ENCODE measurements at regions not wholly inside any gene's neighbourhood (a gene's known extent, or its start where the extent isn't known, plus 50 kb on each side); places are given as distances from the start of the nearest gene placed in this dataset.

GRCh38 chr10:25076506-25077177 is 60.2 kb downstream of the THNSL1 start:
- TF ChIP-seq EZH2 (IDR thresholded peaks at IDR 0.05; ENCODE audit: low read depth, unreplicated experiment) (no peak), CTCF (conservative IDR thresholded peaks at IDR 0.05; ENCODE audit: low read depth in 2 of 2) (no peak), ZNF114 (CRISPR knock-in tag; IDR thresholded peaks at IDR 0.05) (no peak), REST (IDR thresholded peaks at IDR 0.05; ENCODE audit: unreplicated experiment) (no peak), JUNB (IDR thresholded peaks at IDR 0.05; ENCODE audit: unreplicated experiment) (no peak), POLR2AphosphoS5 (IDR thresholded peaks at IDR 0.05; ENCODE audit: low read depth) (no peak), EZH2phosphoT487 (IDR thresholded peaks at IDR 0.05; ENCODE audit: unreplicated experiment) (no peak), CREB1 (CRISPR knock-in tag; IDR thresholded peaks at IDR 0.05; ENCODE audit: low read depth) (no peak), NANOG (IDR thresholded peaks at IDR 0.05; ENCODE audit: borderline replicate concordance) (no peak), ETS1 (IDR thresholded peaks at IDR 0.05) (no peak), ZNF462 (CRISPR knock-in tag; IDR thresholded peaks at IDR 0.05) (no peak), STAT1 (IDR thresholded peaks at IDR 0.05; ENCODE audit: unreplicated experiment) (no peak), ZNF331 (CRISPR knock-in tag; IDR thresholded peaks at IDR 0.05; ENCODE audit: low read depth) (no peak)
